ENCODE measurements at regions not wholly inside any gene's neighbourhood (a gene's known extent, or its start where the extent isn't known, plus 50 kb on each side); places are given as distances from the start of the nearest gene placed in this dataset.

GRCh38 chr4:89610236-89610635 is 226.7 kb downstream of the SNCA start:
- peaks cover 3% of the 10 kb centered on the region for H3K27me3 Mint-ChIP-seq (ENCODE audit: insufficient read depth, unreplicated experiment)
- H3K27ac Mint-ChIP-seq (ENCODE audit: unreplicated experiment): no peak overlapping the region
- intact Hi-C loops (cut with micrococcal nuclease; ENCODE audit: unreplicated experiment): no loop called here
- no TSS peak for BruUV-seq (replicated peaks)
- H3K36me3 Mint-ChIP-seq (ENCODE audit: insufficient read depth, unreplicated experiment): no peaks in the 10 kb centered on the region
- no peaks in the 10 kb centered on the region for H3K4me1 Mint-ChIP-seq (ENCODE audit: low read depth, unreplicated experiment)
- H3K4me3 Mint-ChIP-seq (ENCODE audit: unreplicated experiment): no peak overlapping the region
- Histone ChIP-seq H3K4me1 (no peaks in the 10 kb centered on the region), H3K4me3 (ENCODE audit: low read depth, low read length) (no peak overlapping the region), H3K27me3 (replicated peaks; ENCODE audit: control insufficient read depth, insufficient read depth, low read length) (no peaks in the 10 kb centered on the region), H3K36me3 (ENCODE audit: control insufficient read depth, insufficient read depth, low read length) (no peaks in the 10 kb centered on the region), H3K9me3 (no peaks in the 10 kb centered on the region)
- CTCF ChIA-PET: interaction anchor here (0.6 to 0.7 kb wide), 2 partner anchors 32 to 145 kb away, joined by 4 to 9 read pairs; no protein-coding TSS in a partner anchor
- POLR2A ChIA-PET: no interaction called here
- DNase-seq: no peak
- TF ChIP-seq CTCF (IDR thresholded peaks at IDR 0.05; ENCODE audit: insufficient read depth in 1 of 2, low read depth in 1 of 2, low read length in 1 of 2, severe bottlenecking in 1 of 2, unreplicated experiment in 1 of 2): no peak
- peaks cover 7% of the 10 kb centered on the region for H3K9me3 Mint-ChIP-seq (ENCODE audit: unreplicated experiment)

GRCh38 chr4:89609756-89610155 is 227.2 kb downstream of the SNCA start:
- no peaks in the 10 kb centered on the region for H3K9me3 ChIP-seq
- intact Hi-C loops (cut with micrococcal nuclease; ENCODE audit: unreplicated experiment): no loop called here
- no peak for DNase-seq
- Mint-ChIP-seq H3K4me1 (ENCODE audit: low read depth, unreplicated experiment) (no peaks in the 10 kb centered on the region), H3K27me3 (ENCODE audit: insufficient read depth, unreplicated experiment) (peaks cover 3% of the 10 kb centered on the region), H3K9me3 (ENCODE audit: unreplicated experiment) (peaks cover 7% of the 10 kb centered on the region), H3K36me3 (ENCODE audit: insufficient read depth, unreplicated experiment) (no peaks in the 10 kb centered on the region), H3K4me3 (ENCODE audit: unreplicated experiment) (no peak overlapping the region), H3K27ac (ENCODE audit: unreplicated experiment) (no peak overlapping the region)
- no peaks in the 10 kb centered on the region for H3K27me3 ChIP-seq (replicated peaks; ENCODE audit: control insufficient read depth, insufficient read depth, low read length)
- TF ChIP-seq CTCF (IDR thresholded peaks at IDR 0.05; ENCODE audit: insufficient read depth in 1 of 2, low read depth in 1 of 2, low read length in 1 of 2, severe bottlenecking in 1 of 2, unreplicated experiment in 1 of 2): no peak
- no TSS peak for BruUV-seq (replicated peaks)
- no peak overlapping the region for H3K4me3 ChIP-seq (ENCODE audit: low read depth, low read length)
- H3K36me3 ChIP-seq (ENCODE audit: control insufficient read depth, insufficient read depth, low read length): no peaks in the 10 kb centered on the region
- no peaks in the 10 kb centered on the region for H3K4me1 ChIP-seq
- ChIA-PET CTCF (no interaction called here), POLR2A (no interaction called here)

GRCh38 chr4:89604951-89605350 is 232.0 kb downstream of the SNCA start:
- Histone ChIP-seq H3K27me3 (replicated peaks; ENCODE audit: control insufficient read depth, insufficient read depth, low read length) (no peaks in the 10 kb centered on the region), H3K36me3 (ENCODE audit: control insufficient read depth, insufficient read depth, low read length) (no peaks in the 10 kb centered on the region), H3K4me1 (no peaks in the 10 kb centered on the region), H3K9me3 (no peaks in the 10 kb centered on the region), H3K4me3 (ENCODE audit: low read depth, low read length) (no peak overlapping the region)
- intact Hi-C loops (cut with micrococcal nuclease; ENCODE audit: unreplicated experiment): no loop called here
- H3K27ac Mint-ChIP-seq (ENCODE audit: unreplicated experiment): no peak overlapping the region
- ChIA-PET CTCF (no interaction called here), POLR2A (no interaction called here)
- BruUV-seq (replicated peaks): no TSS peak
- no peaks in the 10 kb centered on the region for H3K27me3 Mint-ChIP-seq (ENCODE audit: insufficient read depth, unreplicated experiment)
- no peaks in the 10 kb centered on the region for H3K4me1 Mint-ChIP-seq (ENCODE audit: low read depth, unreplicated experiment)
- no peak for TF ChIP-seq CTCF (IDR thresholded peaks at IDR 0.05; ENCODE audit: insufficient read depth in 1 of 2, low read depth in 1 of 2, low read length in 1 of 2, severe bottlenecking in 1 of 2, unreplicated experiment in 1 of 2)
- DNase-seq: no peak
- no peak overlapping the region for H3K4me3 Mint-ChIP-seq (ENCODE audit: unreplicated experiment)
- H3K9me3 Mint-ChIP-seq (ENCODE audit: unreplicated experiment): no peaks in the 10 kb centered on the region
- no peaks in the 10 kb centered on the region for H3K36me3 Mint-ChIP-seq (ENCODE audit: insufficient read depth, unreplicated experiment)
